ENCODE measurements at regions not wholly inside any gene's neighbourhood (a gene's known extent, or its start where the extent isn't known, plus 50 kb on each side); places are given as distances from the start of the nearest gene placed in this dataset.

DNA sequence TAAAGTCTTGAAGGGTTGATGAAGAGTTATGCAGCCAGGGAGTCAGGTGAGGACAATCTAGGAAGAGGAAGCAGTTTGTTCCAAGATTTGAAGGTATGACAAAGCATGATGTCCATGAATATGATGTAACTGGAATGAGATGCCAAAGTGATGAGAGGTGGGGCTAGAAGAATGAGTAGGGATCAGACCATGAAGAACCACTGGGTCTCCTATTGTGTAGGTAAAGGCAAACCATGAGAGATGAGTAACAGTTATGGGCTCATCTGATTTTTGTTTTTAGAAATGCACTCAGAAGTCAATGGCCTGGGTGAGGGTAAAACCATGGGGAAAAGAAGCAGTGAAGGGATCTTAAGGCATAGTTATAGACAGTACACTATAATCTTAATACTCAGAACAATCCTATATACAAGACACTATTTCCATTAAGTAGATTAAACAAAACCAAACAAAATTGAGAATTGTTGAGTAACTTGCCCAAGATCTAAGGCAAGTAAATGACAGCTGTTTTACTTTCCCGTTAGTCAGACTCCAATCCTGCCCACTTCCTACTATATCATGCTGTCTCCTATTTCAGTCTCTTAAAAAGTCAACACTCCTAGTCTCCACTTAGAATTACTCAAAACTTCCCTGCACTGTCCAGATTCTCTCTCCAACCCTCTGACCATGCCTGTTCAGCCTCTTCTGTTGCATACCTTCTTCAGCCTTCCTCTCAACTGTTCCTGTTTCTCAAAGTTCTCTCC lies 393.8 kb upstream of the MEF2C start:
- Mint-ChIP-seq H3K36me3 (no peaks in the 10 kb centered on the region), H3K9me3 (peaks cover 0 to 12% (median 5%) of the 10 kb centered on the region in 8 donors), H3K4me1 (no peaks in the 10 kb centered on the region), H3K4me3 (no peak overlapping the region), H3K27ac (no peak overlapping the region), H3K27me3 (peaks cover 0 to 1% of the 10 kb centered on the region in 2 donors)
- no peaks in the 10 kb centered on the region for H3K27me3 ChIP-seq (ENCODE audit: insufficient read depth, low read length)
- ChIA-PET POLR2A (ENCODE audit: partially characterized antibody) (no interaction called here), CTCF (ENCODE audit: partially characterized antibody) (no interaction called here)
- no peak overlapping the region for H3K27ac ChIP-seq (ENCODE audit: low read depth, low read length)
- peaks cover 0 to 4% of the 10 kb centered on the region in 2 donors for H3K9me3 ChIP-seq (ENCODE audit: control insufficient read depth in 1 of 2, low read length in 2 of 2)
- intact Hi-C loops (cut with micrococcal nuclease): no loop called here
- no peak for DNase-seq
- H3K4me1 ChIP-seq (ENCODE audit: insufficient read depth, low read length): no peaks in the 10 kb centered on the region
- no peaks in the 10 kb centered on the region for H3K36me3 ChIP-seq (ENCODE audit: insufficient read depth, low read length)
- no peak overlapping the region for H3K4me3 ChIP-seq (ENCODE audit: low read length in 2 of 2)

DNA sequence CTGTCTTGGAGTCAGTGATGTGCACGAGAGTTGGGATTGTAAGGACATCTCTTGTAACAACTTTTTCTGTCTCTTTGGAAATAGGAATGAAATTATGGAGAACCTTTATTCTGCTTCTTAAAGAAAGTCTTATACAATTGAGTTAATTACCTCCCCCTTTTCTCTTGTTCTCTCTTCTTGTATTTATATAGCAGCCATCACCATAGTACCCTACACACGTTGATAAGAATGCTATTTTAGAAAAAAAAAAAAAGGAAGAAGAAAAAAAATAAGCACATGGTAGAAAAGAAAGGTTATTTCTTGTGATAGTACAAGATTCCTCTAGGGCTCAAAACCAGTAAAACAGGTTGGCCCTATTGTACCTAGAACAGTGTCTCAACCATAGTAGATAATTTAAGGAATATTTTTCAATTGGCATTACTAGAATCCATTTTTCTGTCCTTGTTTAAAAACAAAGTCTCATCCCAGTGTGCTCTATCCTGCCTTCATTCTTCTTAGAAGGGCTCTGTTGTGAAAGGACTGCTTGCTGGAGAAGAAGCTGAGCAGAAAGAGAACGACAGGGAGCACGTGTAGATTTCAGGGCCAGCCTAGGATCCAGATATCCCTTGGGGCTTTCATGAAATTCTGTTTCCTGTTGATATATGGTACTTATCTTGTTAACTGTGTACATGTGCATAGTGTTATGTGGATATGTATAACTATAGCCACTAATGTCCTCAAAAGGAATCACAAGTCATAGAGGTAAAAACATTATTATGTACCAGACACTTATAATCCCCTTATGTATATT lies 392.3 kb upstream of the MEF2C start:
- Histone ChIP-seq H3K9me3 (ENCODE audit: control insufficient read depth in 1 of 2, low read length in 2 of 2) (peaks cover 0 to 4% of the 10 kb centered on the region in 2 donors), H3K4me3 (ENCODE audit: low read length in 2 of 2) (no peak overlapping the region), H3K27ac (ENCODE audit: low read depth, low read length) (no peak overlapping the region), H3K4me1 (ENCODE audit: insufficient read depth, low read length) (no peaks in the 10 kb centered on the region), H3K27me3 (ENCODE audit: insufficient read depth, low read length) (no peaks in the 10 kb centered on the region), H3K36me3 (ENCODE audit: insufficient read depth, low read length) (no peaks in the 10 kb centered on the region)
- CTCF ChIA-PET (ENCODE audit: partially characterized antibody): no interaction called here
- Mint-ChIP-seq H3K27me3 (no peaks in the 10 kb centered on the region), H3K9me3 (peaks cover 0 to 12% (median 5%) of the 10 kb centered on the region in 8 donors), H3K4me1 (no peaks in the 10 kb centered on the region), H3K27ac (no peak overlapping the region), H3K4me3 (no peak overlapping the region), H3K36me3 (no peaks in the 10 kb centered on the region)
- intact Hi-C loops (cut with micrococcal nuclease): no loop called here
- no peak for DNase-seq
- POLR2A ChIA-PET (ENCODE audit: partially characterized antibody): no interaction called here

DNA sequence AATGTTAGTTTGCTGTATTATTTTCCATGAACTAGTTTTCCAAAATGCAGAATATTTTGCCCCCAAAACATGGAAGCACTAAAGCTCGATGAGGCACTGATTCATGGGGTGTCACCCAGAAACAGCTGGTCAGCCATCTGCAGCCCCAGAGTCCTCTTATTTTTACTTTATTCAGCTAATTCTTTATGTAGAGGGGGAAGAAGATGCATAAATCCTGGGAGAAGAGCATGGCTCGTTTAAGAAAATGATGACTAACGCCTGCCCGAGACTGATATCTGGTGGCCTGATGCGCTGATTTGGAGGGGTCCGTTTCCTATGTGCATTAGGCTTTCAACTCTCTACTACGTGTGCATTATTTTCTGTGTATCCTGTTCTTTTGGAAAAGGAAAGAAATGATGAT lies 390.3 kb upstream of the MEF2C start:
- no peak for DNase-seq
- Histone ChIP-seq H3K27ac (ENCODE audit: low read depth, low read length) (no peak overlapping the region), H3K4me3 (ENCODE audit: low read length in 2 of 2) (no peak overlapping the region), H3K4me1 (ENCODE audit: insufficient read depth, low read length) (no peaks in the 10 kb centered on the region), H3K36me3 (ENCODE audit: insufficient read depth, low read length) (no peaks in the 10 kb centered on the region), H3K27me3 (ENCODE audit: insufficient read depth, low read length) (no peaks in the 10 kb centered on the region), H3K9me3 (ENCODE audit: control insufficient read depth in 1 of 2, low read length in 2 of 2) (peaks cover 0 to 4% of the 10 kb centered on the region in 2 donors)
- Mint-ChIP-seq H3K27me3 (no peaks in the 10 kb centered on the region), H3K9me3 (peaks cover 0 to 13% (median 3%) of the 10 kb centered on the region in 8 donors), H3K4me1 (no peaks in the 10 kb centered on the region), H3K36me3 (no peaks in the 10 kb centered on the region), H3K27ac (no peak overlapping the region), H3K4me3 (no peak overlapping the region)
- POLR2A ChIA-PET (ENCODE audit: partially characterized antibody): no interaction called here
- CTCF ChIA-PET (ENCODE audit: partially characterized antibody): no interaction called here
- intact Hi-C loops (cut with micrococcal nuclease): no loop called here

DNA sequence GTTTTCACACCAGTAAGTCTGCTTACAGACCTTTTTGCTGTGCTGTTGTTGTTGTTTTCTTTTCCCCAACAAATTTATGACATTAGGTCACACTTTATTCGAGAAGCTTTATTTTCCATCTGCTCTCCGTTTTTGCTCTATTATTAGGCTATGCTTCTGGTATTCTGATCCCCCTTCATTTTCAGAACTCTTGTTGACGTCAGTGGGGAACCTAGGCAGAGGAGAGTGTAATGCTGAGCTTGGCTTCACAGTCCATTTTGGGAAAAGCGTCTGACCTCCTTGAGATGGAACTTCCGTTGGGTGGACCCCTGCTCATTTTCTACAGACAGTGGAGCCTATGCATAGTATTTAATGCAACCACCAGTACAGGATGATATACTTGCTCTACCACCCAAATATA lies 387.9 kb upstream of the MEF2C start:
- Mint-ChIP-seq H3K4me1 (no peaks in the 10 kb centered on the region), H3K9me3 (peaks cover 0 to 9% (median 0%) of the 10 kb centered on the region in 8 donors), H3K27me3 (no peaks in the 10 kb centered on the region), H3K4me3 (no peak overlapping the region), H3K27ac (no peak overlapping the region), H3K36me3 (no peaks in the 10 kb centered on the region)
- POLR2A ChIA-PET (ENCODE audit: partially characterized antibody): no interaction called here
- no peaks in the 10 kb centered on the region for H3K27me3 ChIP-seq (ENCODE audit: insufficient read depth, low read length)
- H3K9me3 ChIP-seq (ENCODE audit: control insufficient read depth in 1 of 2, low read length in 2 of 2): peaks cover 0 to 4% of the 10 kb centered on the region in 2 donors
- no peaks in the 10 kb centered on the region for H3K4me1 ChIP-seq (ENCODE audit: insufficient read depth, low read length)
- no peak for DNase-seq
- H3K4me3 ChIP-seq (ENCODE audit: low read length in 2 of 2): no peak overlapping the region
- no peak overlapping the region for H3K27ac ChIP-seq (ENCODE audit: low read depth, low read length)
- CTCF ChIA-PET (ENCODE audit: partially characterized antibody): no interaction called here
- intact Hi-C loops (cut with micrococcal nuclease): no loop called here
- H3K36me3 ChIP-seq (ENCODE audit: insufficient read depth, low read length): no peaks in the 10 kb centered on the region

DNA sequence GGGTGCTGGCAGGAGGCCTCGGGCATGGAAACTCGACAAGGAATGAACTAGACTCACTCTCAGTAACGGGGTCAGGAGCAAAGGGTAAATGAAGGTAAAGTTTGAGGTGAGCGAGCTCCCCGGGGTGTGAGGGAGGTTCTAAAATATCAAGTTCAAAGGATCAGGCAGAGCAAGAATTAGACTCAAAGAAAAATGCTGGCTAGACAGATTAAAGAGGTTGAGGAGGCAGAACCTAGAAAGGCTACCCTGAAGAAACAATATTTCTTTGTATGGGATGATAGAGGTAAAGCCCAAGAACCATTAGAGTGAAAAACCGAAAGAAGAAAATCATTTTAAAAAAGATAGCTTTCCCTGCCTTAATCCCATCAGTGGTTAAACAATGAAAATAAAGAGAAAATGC lies 386.7 kb upstream of the MEF2C start:
- H3K36me3 Mint-ChIP-seq: no peaks in the 10 kb centered on the region
- H3K27me3 Mint-ChIP-seq: no peaks in the 10 kb centered on the region
- intact Hi-C loops (cut with micrococcal nuclease): no loop called here
- Histone ChIP-seq H3K27ac (ENCODE audit: low read depth, low read length) (no peak overlapping the region), H3K36me3 (ENCODE audit: insufficient read depth, low read length) (no peaks in the 10 kb centered on the region), H3K4me1 (ENCODE audit: insufficient read depth, low read length) (no peaks in the 10 kb centered on the region), H3K27me3 (ENCODE audit: insufficient read depth, low read length) (no peaks in the 10 kb centered on the region), H3K4me3 (ENCODE audit: low read length in 2 of 2) (no peak overlapping the region), H3K9me3 (ENCODE audit: control insufficient read depth in 1 of 2, low read length in 2 of 2) (peaks cover 0 to 4% of the 10 kb centered on the region in 2 donors)
- DNase-seq: no peak
- H3K9me3 Mint-ChIP-seq: peaks cover 0 to 9% (median 0%) of the 10 kb centered on the region in 8 donors
- CTCF ChIA-PET (ENCODE audit: partially characterized antibody): no interaction called here
- H3K4me3 Mint-ChIP-seq: no peak overlapping the region
- POLR2A ChIA-PET (ENCODE audit: partially characterized antibody): no interaction called here
- no peak overlapping the region for H3K27ac Mint-ChIP-seq
- no peaks in the 10 kb centered on the region for H3K4me1 Mint-ChIP-seq

DNA sequence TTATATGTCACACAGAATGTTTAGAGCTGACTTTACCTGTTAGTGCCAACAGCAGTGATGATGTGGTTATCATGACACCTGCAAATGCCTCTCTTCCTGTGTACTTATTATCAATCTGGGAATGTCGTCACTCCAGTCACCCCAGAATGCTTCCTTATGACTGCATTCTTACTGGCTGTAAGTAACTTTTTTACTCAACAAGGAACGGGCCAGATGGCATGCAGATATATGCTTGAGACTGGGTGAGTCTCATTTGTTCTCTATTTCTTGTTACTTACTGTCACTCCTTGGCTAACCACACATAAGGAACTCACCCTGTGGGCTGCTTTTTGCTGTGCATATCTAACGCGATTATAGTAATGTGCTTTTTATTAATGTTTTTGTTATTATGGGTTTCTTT lies 385.5 kb upstream of the MEF2C start:
- H3K27me3 ChIP-seq (ENCODE audit: insufficient read depth, low read length): no peaks in the 10 kb centered on the region
- no peak overlapping the region for H3K27ac ChIP-seq (ENCODE audit: low read depth, low read length)
- POLR2A ChIA-PET (ENCODE audit: partially characterized antibody): no interaction called here
- intact Hi-C loops (cut with micrococcal nuclease): no loop called here
- Mint-ChIP-seq H3K27me3 (no peaks in the 10 kb centered on the region), H3K9me3 (peaks cover 0 to 9% (median 0%) of the 10 kb centered on the region in 8 donors), H3K4me1 (no peaks in the 10 kb centered on the region), H3K27ac (no peak overlapping the region), H3K36me3 (no peaks in the 10 kb centered on the region), H3K4me3 (no peak overlapping the region)
- H3K36me3 ChIP-seq (ENCODE audit: insufficient read depth, low read length): no peaks in the 10 kb centered on the region
- H3K4me1 ChIP-seq (ENCODE audit: insufficient read depth, low read length): no peaks in the 10 kb centered on the region
- peaks cover 0 to 3% of the 10 kb centered on the region in 2 donors for H3K9me3 ChIP-seq (ENCODE audit: control insufficient read depth in 1 of 2, low read length in 2 of 2)
- DNase-seq: no peak
- CTCF ChIA-PET (ENCODE audit: partially characterized antibody): no interaction called here
- no peak overlapping the region for H3K4me3 ChIP-seq (ENCODE audit: low read length in 2 of 2)

DNA sequence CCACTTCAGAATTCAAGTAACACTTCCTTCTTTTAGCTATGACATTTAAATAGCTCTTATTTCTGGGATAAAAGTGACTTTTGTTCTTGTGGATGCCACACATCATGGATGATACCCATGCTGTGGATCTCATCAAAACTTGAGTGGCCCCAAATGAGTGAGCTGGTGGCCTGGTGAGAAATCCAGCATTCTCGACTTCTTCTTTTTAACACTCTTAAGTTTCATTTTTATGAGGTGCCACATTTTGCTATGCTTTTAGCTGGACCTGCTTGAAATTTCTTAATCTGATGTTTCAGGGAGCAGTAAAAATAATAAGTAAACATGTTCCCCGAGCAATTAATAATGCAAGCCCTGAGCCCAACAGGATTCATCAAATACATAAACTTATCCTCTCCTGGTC lies 384.8 kb upstream of the MEF2C start:
- no peak overlapping the region for H3K27ac Mint-ChIP-seq
- no peaks in the 10 kb centered on the region for H3K4me1 Mint-ChIP-seq
- H3K36me3 Mint-ChIP-seq: no peaks in the 10 kb centered on the region
- Histone ChIP-seq H3K9me3 (ENCODE audit: control insufficient read depth in 1 of 2, low read length in 2 of 2) (no peaks in the 10 kb centered on the region), H3K27me3 (ENCODE audit: insufficient read depth, low read length) (no peaks in the 10 kb centered on the region), H3K4me1 (ENCODE audit: insufficient read depth, low read length) (no peaks in the 10 kb centered on the region), H3K36me3 (ENCODE audit: insufficient read depth, low read length) (no peaks in the 10 kb centered on the region), H3K27ac (ENCODE audit: low read depth, low read length) (no peak overlapping the region), H3K4me3 (ENCODE audit: low read length in 2 of 2) (no peak overlapping the region)
- H3K4me3 Mint-ChIP-seq: no peak overlapping the region
- CTCF ChIA-PET (ENCODE audit: partially characterized antibody): no interaction called here
- DNase-seq: no peak
- POLR2A ChIA-PET (ENCODE audit: partially characterized antibody): no interaction called here
- intact Hi-C loops (cut with micrococcal nuclease): no loop called here
- peaks cover 0 to 9% (median 0%) of the 10 kb centered on the region in 8 donors for H3K9me3 Mint-ChIP-seq
- H3K27me3 Mint-ChIP-seq: no peaks in the 10 kb centered on the region
